ENCODE measurements at regions not wholly inside any gene's neighbourhood (a gene's known extent, or its start where the extent isn't known, plus 50 kb on each side); places are given as distances from the start of the nearest gene placed in this dataset.
"Not testable (repeated sequence)": the region's sequence is repeated elsewhere in the genome, so short reads cannot be mapped to it uniquely, and the experiment has no call there.

GRCh38 chr19:27972291-27973040 is 1240.5 kb downstream of the UQCRFS1 start:
- no peak for DNase-seq (ENCODE audit: low read depth in 3 of 3)

DNA sequence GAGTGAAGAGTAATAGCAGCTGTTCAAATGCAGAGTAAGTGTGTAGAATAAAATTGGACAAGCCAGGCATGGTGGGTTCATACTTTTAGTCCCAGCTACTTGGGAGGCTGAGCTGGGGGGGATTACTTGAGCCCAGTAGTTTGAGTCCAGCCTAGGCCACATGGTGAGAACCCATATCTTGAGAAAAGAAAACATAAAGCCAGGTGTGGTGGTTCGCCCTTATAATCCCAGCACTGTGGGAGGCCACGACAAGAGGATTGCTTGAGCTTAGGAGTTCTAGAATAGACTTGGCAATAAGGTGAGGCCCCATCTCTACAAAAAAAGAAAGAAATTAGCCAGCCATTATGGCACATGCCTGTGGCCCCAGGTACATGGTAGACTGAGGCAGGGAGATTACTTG is 1241.1 kb downstream of the UQCRFS1 start:
- DNase-seq (ENCODE audit: low read depth in 3 of 3): no peak

GRCh38 chr19:27971071-27971470 is 1241.9 kb downstream of the UQCRFS1 start:
- DNase-seq (ENCODE audit: low read depth in 3 of 3): no peak

DNA sequence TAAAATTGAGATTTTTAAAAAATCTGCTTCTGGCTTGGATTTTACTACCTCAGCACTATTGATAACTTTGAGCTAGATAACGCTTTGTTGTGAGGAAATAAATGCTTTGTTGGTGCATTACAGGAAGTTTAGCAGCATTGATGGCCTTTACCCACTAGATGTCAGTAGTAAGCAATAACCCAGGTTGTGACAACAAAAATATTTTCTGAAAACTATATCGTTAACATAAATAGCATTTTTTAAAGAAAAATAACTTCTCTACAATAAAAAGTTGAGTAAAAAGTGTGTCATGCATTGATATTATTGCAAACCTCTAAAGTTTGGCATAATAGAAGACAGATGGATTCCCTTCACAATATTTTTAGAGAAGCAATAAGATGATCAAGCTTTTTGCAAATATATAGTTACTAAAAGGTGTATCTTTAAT is 1246.5 kb downstream of the UQCRFS1 start:
- no peak for DNase-seq (ENCODE audit: low read depth in 3 of 3)

DNA sequence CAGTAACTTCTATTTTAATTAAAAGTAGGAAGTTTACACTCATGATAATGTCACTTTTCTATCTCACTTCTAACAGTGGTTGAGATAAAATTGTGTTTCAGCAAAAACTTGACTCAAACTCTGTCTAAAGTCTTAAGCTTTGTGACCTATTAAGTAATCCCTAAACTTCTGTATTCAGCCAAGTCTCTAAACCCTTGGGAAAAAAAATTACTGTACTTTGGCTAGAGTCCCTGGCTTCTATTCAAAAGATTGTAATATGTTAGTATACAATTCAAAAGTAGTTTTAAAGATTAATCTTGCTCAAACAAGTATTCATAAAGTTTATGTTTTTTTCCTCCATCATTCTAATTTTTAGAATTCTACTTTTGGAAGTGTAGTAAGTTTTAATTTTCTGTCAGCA is 1248.8 kb downstream of the UQCRFS1 start:
- DNase-seq (ENCODE audit: low read depth in 3 of 3): no peak

- no peak for DNase-seq (ENCODE audit: low read depth in 3 of 3)
Measured at GRCh38 chr19:27962264-27962663, 1250.7 kb downstream of the UQCRFS1 start.

DNA sequence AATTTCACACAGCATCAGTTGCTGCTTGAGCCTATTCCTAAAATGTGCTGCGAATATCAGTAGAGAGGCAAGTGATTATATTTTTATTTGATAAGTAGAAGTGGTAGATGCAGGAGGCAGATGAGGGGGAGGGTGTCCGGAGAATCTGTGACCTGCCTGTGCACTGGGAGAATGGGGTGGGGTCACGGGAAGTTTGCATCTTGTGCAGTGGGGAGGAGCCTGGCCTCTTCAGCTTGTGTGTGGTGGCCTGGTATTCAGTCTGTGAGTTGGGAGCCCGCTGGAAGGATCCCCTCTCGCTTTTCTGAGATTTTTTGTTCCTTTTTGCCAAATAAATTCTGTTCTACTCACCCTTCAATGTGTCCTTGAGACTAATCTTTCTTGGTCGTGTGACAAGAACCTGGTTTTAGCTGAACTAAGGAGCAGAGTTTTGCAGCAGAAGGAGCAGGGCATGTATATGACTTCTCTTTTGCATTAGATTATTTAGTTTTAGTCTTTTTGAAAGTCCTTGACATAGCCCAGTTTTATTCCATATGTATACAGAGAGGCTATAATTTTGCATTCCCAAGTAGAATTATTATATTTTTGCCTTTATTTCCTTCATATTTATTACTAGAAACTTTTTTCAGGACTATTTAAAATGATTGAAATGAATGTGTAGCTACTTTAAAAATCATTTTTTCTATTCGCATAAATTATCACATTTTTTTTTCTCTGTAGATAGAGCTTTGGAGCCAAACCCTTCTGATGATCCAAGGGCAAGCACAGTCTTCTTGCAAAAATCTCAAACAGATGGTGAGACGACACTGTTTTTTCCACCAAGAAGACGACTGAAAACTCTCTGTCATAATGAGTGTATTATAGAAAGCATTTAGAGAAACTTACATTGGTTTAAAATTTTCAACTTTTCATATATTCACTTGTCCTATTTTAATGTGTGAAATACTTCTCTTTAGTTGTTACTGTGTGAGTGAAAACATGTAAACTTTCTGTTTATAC is 1257.2 kb downstream of the UQCRFS1 start:
- no peak for DNase-seq (ENCODE audit: low read depth in 3 of 3)

GRCh38 chr19:27942607-27943006 is 1270.3 kb downstream of the UQCRFS1 start:
- DNase-seq (ENCODE audit: low read depth in 3 of 3): not testable (repeated sequence)

DNA sequence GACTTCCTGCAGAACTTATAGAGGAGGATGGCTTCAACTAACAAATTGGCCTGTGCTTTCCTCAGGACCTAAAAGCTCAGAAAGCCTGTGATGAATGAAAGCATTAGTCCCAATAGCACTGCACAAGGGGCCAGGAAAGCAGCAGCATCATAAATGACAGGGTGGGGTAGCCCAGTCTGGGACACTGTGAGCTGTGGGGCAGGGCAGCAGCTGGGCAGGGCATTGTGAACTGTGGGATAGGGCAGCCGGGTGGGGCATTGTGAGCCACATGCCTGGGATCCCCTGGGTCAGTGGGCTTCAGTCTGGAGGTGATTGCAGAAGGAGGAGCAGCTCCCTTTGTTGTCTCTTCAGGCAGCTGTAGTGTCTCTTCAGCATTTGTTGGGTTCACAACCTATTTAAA is 1276.8 kb downstream of the UQCRFS1 start:
- no peak for DNase-seq (ENCODE audit: low read depth in 3 of 3)

DNA sequence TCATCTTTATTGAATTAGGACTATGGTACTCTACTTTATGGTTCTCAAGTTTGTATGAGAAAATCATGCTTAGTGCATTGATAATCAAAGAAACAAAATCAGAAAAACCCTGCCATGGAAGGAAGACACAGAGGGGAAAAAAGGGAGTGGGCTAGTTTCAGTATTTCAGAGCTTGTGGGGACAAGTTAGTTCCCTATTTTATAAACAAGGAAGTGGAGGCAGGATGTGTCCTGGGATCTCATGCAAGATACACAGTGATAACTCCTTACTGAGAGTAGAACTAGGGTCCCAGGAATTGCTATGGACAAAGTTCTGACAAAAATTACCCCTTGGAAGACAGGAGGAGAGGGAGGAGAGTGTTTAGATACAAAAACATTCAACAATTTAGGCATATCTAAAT is 1277.3 kb downstream of the UQCRFS1 start:
- DNase-seq (ENCODE audit: low read depth in 3 of 3): no peak

DNA sequence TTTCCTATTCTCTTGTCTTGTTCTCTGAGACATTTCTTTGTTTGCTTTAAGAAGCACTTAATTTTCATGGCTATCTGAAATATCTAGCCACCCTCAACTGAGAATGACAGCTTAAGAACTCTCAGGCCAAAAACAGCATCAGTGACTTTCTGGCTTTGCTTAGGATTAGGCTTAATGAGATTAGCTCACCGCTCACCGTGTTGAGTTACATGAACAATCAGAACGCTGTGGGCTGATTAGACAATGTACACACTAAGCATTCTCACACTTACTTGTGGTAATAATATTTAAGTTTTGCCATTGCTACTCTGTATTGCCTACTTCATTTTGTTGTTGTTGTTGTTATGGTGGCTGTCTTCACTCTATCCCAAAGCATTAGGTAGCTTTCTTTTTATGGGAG is 1283.6 kb downstream of the UQCRFS1 start:
- no peak for DNase-seq (ENCODE audit: low read depth in 3 of 3)

- DNase-seq (ENCODE audit: low read depth in 3 of 3): no peak
Measured at GRCh38 chr19:27925202-27925601, 1287.7 kb downstream of the UQCRFS1 start.

GRCh38 chr19:27922970-27923369 is 1290.0 kb downstream of the UQCRFS1 start:
- no peak for DNase-seq (ENCODE audit: low read depth in 3 of 3)

DNA sequence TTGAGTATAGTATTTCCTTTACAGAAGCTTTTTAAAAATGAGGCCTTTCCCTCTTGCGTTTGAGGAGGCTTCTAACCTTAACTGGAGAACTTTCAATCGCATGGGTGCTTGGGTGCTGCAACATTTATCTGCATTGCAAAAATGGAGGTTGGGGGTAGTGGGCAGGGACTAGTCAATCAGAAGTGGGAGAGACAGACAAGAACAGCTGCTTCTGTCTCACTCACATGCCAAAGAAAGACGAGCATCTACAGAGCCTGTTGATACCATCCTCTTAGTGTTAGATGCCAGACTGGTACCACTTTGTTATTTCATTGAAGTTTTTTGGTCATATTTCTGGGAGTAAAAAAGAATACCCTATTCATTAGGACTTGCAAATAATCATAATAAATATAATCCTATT is 1292.2 kb downstream of the UQCRFS1 start:
- no peak for DNase-seq (ENCODE audit: low read depth in 3 of 3)

GRCh38 chr19:27918818-27919217 is 1294.1 kb downstream of the UQCRFS1 start:
- no peak for DNase-seq (ENCODE audit: low read depth in 3 of 3)

- no peak for DNase-seq (ENCODE audit: low read depth in 3 of 3)
Measured at GRCh38 chr19:27911122-27911898, 1301.6 kb downstream of the UQCRFS1 start.

- DNase-seq (ENCODE audit: low read depth in 3 of 3): no peak
Measured at GRCh38 chr19:27909861-27910260, 1303.1 kb downstream of the UQCRFS1 start.

DNA sequence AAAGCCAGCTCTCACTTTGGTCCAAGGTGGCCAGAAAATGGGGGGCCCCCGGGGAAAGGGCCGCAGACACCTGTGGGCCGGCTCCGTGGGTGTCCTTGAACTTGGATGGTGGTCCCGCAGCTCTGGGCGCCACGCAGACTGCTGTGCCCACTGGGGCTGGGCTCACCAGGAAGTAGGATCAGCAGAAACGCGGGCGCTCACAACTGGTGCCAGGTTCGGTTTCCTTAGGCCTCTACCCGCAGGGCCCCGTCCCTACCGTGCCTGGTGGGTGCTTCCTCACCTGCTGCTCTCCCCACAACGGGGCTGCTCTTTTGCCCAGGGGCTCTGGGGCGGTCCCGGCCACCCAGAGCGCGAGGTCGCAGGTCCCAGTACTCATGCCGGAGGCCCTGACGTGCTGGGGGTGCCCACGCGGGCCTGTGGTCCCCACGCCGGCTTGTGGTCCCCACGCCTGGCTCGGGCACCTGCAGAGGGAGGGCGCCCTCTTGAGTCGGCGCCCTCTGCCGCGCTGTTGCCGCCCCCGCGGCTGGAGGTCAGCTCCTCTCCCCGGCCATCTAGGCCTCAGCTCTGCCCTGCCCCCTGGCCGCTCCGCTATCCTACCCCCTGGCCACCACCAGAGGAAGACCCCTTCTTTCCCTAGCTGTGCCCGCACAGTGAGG is 1303.6 kb downstream of the UQCRFS1 start:
- DNase-seq (ENCODE audit: low read depth in 3 of 3): no peak

DNA sequence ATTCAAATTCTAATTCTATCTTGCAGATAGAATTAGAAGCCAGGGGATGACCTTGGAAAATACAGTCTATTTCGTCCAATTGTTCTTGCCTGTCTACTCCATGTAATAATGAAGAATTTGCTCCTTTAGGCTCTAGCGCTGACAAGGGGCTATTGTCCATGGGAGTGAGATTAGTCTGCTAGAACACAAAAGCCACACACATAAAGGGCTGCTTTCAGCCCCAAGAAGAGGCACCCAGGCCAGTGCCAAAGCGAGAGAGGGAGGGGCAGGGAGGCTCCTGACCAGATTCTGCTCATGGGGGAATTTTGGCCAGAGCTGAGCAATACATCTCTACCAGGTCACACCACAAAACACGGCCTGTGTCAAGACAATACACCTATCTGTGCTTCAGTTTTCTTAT is 1306.9 kb downstream of the UQCRFS1 start:
- DNase-seq (ENCODE audit: low read depth in 3 of 3): no peak

DNA sequence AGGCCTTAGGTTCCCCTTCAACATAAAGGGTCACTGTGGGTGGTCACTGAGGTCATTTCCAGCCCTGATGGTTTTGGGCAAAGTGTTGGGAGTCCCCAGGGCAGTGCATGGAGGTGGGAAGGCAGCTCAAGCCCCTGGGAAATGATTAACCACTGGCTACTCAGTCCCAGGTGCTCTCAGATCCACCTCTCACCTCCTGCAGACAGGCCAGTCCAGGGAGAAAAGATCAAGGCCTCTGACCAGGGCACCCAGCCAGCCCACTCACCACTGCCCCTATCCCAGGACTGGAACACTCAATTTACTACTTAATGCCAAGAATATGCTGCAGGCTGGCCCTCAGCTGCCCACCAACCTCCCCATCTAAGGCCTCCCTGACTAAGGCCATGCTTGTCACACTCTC is 1307.9 kb downstream of the UQCRFS1 start:
- no peak for DNase-seq (ENCODE audit: low read depth in 3 of 3)

DNA sequence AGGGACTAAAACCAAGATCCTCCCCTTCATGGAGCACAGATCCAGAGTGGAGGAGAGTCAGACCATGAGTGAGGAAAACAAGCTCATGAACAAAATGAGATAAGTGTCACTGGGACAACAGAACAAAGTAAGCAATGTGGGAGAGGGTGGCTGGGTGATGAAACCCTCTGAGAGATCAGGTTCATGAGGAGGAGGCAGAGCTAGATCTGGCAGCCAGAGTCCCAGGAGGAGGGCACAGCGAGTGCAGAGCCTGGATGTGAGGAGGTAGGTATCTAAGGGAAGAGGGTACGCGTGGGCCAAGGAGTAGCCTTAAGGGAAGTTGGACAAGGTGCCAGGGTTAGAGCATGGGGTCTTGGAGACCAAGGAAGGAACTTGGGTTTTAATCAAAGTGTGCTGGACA is 1311.9 kb downstream of the UQCRFS1 start:
- DNase-seq (ENCODE audit: low read depth in 3 of 3): no peak

DNA sequence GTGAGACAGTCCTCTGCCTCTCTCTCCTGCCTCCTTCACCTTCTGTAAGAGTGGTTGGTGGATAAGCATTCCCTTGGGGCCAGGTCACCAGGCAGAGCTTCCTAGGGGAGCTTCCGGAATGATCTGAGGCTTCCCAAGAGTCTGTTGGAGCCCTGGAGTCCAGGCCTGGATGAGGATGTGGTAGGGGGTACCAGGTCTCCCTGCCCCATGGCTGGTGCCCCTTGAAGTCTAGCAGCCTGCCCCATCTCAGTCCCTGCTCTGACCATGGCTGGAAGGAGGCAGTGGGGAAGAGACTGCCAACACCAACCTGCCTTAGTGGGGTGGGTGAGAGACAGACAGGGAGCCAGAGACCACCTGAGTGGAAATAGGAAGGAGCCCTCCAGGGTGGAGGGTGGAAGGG is 1316.9 kb downstream of the UQCRFS1 start:
- no peak for DNase-seq (ENCODE audit: low read depth in 3 of 3)

Data from stimulated activated CD4-positive, alpha-beta T cell treated with anti-CD3 and anti-CD28 coated beads, TNF-alpha, amount 100 ng/mL, for 4 hours (primary cell).